K562 (cell line): ENCODE measurements at regions not wholly inside any gene's neighbourhood (a gene's known extent, or its start where the extent isn't known, plus 50 kb on each side); places are given as distances from the start of the nearest gene placed in this dataset.

Experiments
- CTCF ChIP-seq, 3 experiments: IDR thresholded peaks in 2 of 3; conservative IDR thresholded peaks in 1 of 3; 2 replicates each; pipeline ENCODE4 v1.5.1; 2011 to 2012; ENCODE audit warnings: low read length in 3 of 3, mild to moderate bottlenecking in 3 of 3, control low read depth in 2 of 3, improper control_type of control experiment in 1 of 3, inconsistent platforms in 1 of 3, low read depth in 1 of 3, mixed read lengths in 1 of 3, moderate library complexity in 1 of 3; ENCODE audit not compliant: insufficient read depth in 2 of 3
- EZH2 ChIP-seq: IDR thresholded peaks from 2 replicates; pipeline ENCODE4 v1.6.1; 2012; ENCODE audit warnings: low read depth, mild to moderate bottlenecking, inconsistent platforms, low read length, borderline replicate concordance
- NBN ChIP-seq: fragments of 450-650 bp; IDR thresholded peaks from 2 replicates; pipeline ENCODE4 v1.6.1; 2016; ENCODE audit warnings: low read depth, mild to moderate bottlenecking
- NKRF ChIP-seq: fragments of 450-650 bp; IDR thresholded peaks from 2 replicates; pipeline ENCODE4 v1.6.1; 2016; ENCODE audit warnings: borderline replicate concordance
- ZNF512 ChIP-seq: IDR thresholded peaks from 2 replicates; pipeline ENCODE4 v1.6.1; 2016; ENCODE audit warnings: missing genetic modification characterization, missing compliant biosample characterization

GRCh38 chr7:88665892-88666514 lies 93.5 kb upstream of the ZNF804B start:
- no peak for TF ChIP-seq ZNF512 (tag)
- TF ChIP-seq NBN: no peak
- TF ChIP-seq EZH2: no peak
- no peak for TF ChIP-seq NKRF
- TF ChIP-seq CTCF (IDR thresholded peaks at IDR 0.05 in 2 of 3, conservative IDR thresholded peaks at IDR 0.05 in 1 of 3; ENCODE audit: insufficient read depth in 2 of 3, low read depth in 1 of 3, low read length in 3 of 3): 0 out of 6 replicates have a peak, but pooled peaks of 2 of the 3 experiments have one; percentile 4 to 14
